ENCODE measurements at regions not wholly inside any gene's neighbourhood (a gene's known extent, or its start where the extent isn't known, plus 50 kb on each side); places are given as distances from the start of the nearest gene placed in this dataset.

DNA sequence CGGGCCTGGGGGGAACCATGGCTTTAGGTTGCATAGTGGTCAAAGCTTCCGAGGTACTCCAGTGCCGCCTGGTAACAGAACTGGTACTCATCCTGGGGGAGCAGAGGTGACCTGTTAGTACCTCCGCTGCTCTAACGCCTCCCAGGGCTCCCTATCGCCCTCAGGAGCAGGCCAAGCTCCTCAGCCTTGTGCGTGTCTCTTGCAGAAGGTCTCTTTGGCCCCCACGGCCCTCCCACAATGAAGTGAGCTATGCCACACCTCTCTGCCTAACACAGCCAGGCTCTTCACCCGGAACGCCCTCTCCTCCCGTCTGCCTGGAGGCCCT is 133.9 kb downstream of the PTPRS start:
- Histone ChIP-seq H3K27me3 (ENCODE audit: control insufficient read depth, insufficient read depth, low read length) (no peaks in the 10 kb centered on the region), H3K4me1 (ENCODE audit: control insufficient read depth in 2 of 3, insufficient read depth in 2 of 3, low read depth in 1 of 3, low read length in 3 of 3) (no peaks in the 10 kb centered on the region), H3K4me3 (ENCODE audit: low read length in 3 of 3) (no peak overlapping the region), H3K9ac (ENCODE audit: low read length in 3 of 3) (no peak overlapping the region), H3K9me3 (ENCODE audit: control insufficient read depth in 2 of 3, insufficient read depth in 1 of 3, low read length in 3 of 3) (peaks cover 0 to 4% (median 0%) of the 10 kb centered on the region in 3 donors), H3K27ac (ENCODE audit: low read depth in 2 of 2, low read length in 2 of 2) (no peak overlapping the region), H3K36me3 (ENCODE audit: control insufficient read depth in 2 of 3, insufficient read depth in 3 of 3, low read length in 3 of 3) (peaks cover 14 to 33% (median 30%) of the 10 kb centered on the region in 3 donors)
- DNase-seq = no peak
- no peak for FAIRE-seq
- TF ChIP-seq CTCF (IDR thresholded peaks at IDR 0.05; ENCODE audit: borderline replicate concordance, extremely low read depth, insufficient read depth) = no peak
- intact Hi-C loops (cut with DNase I) = no loop called here

GRCh38 chr19:5205937-5206750 is 134.5 kb downstream of the PTPRS start:
- intact Hi-C loops (cut with DNase I) = no loop called here
- no peaks in the 10 kb centered on the region for H3K4me1 ChIP-seq (ENCODE audit: control insufficient read depth in 2 of 3, insufficient read depth in 2 of 3, low read depth in 1 of 3, low read length in 3 of 3)

GRCh38 chr19:5205381-5205780 is 135.2 kb downstream of the PTPRS start:
- TF ChIP-seq CTCF (IDR thresholded peaks at IDR 0.05; ENCODE audit: borderline replicate concordance, extremely low read depth, insufficient read depth) = no peak
- no peak overlapping the region for H3K4me3 ChIP-seq (ENCODE audit: low read length in 3 of 3)
- H3K4me1 ChIP-seq (ENCODE audit: control insufficient read depth in 2 of 3, insufficient read depth in 2 of 3, low read depth in 1 of 3, low read length in 3 of 3) = no peaks in the 10 kb centered on the region
- no peak overlapping the region for H3K27ac ChIP-seq (ENCODE audit: low read depth in 2 of 2, low read length in 2 of 2)
- intact Hi-C loops (cut with DNase I) = no loop called here
- no peak overlapping the region for H3K9ac ChIP-seq (ENCODE audit: low read length in 3 of 3)
- peaks cover 8 to 20% (median 18%) of the 10 kb centered on the region in 3 donors for H3K36me3 ChIP-seq (ENCODE audit: control insufficient read depth in 2 of 3, insufficient read depth in 3 of 3, low read length in 3 of 3)
- peaks cover 0 to 11% (median 3%) of the 10 kb centered on the region in 3 donors for H3K9me3 ChIP-seq (ENCODE audit: control insufficient read depth in 2 of 3, insufficient read depth in 1 of 3, low read length in 3 of 3)
- no peak for DNase-seq
- no peaks in the 10 kb centered on the region for H3K27me3 ChIP-seq (ENCODE audit: control insufficient read depth, insufficient read depth, low read length)
- no peak for FAIRE-seq

More at GRCh38 chr19:5205937-5206750, 134.5 kb downstream of the PTPRS start:
- no peak for TF ChIP-seq CTCF (IDR thresholded peaks at IDR 0.05; ENCODE audit: borderline replicate concordance, extremely low read depth, insufficient read depth)
- no peak for DNase-seq
- peaks cover 10 to 27% (median 25%) of the 10 kb centered on the region in 3 donors for H3K36me3 ChIP-seq (ENCODE audit: control insufficient read depth in 2 of 3, insufficient read depth in 3 of 3, low read length in 3 of 3)
- no peak overlapping the region for H3K27ac ChIP-seq (ENCODE audit: low read depth in 2 of 2, low read length in 2 of 2)
- H3K4me3 ChIP-seq (ENCODE audit: low read length in 3 of 3) = no peak overlapping the region
- H3K9ac ChIP-seq (ENCODE audit: low read length in 3 of 3) = no peak overlapping the region
- peaks cover 0 to 4% (median 0%) of the 10 kb centered on the region in 3 donors for H3K9me3 ChIP-seq (ENCODE audit: control insufficient read depth in 2 of 3, insufficient read depth in 1 of 3, low read length in 3 of 3)
- no peak for FAIRE-seq
- no peaks in the 10 kb centered on the region for H3K27me3 ChIP-seq (ENCODE audit: control insufficient read depth, insufficient read depth, low read length)
